Endometrium (tissue), 2 donors: ENCODE measurements at regions not wholly inside any gene's neighbourhood (a gene's known extent, or its start where the extent isn't known, plus 50 kb on each side); places are given as distances from the start of the nearest gene placed in this dataset.

Source experiments
- FAIRE-seq: peaks from 2 replicates; lab custom pipeline; 2012; peaks lifted over from hg19 to GRCh38; lab: Jason Lieb, UNC
- donor health status: control.
- donor health status: control.

DNA sequence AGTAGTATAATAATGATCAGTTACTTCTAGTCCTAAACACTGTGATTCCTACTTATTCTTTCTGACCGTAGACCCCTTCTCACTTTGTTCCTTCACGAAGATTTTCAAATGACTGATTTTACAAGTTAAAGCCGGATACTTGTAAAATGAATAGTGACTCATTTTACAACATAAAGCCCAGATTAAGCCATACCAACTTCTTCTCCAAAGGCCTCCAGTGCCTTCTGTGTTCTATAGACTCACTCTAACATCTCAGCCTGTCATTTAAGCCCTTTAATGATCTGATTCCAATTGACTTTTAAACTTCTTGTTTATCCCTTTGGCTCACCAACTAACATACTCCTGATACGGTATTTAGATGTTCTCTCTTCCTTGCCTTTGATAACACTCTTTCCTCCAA, 480.0 kb upstream of the HS3ST1 start:
- no peak for FAIRE-seq

DNA sequence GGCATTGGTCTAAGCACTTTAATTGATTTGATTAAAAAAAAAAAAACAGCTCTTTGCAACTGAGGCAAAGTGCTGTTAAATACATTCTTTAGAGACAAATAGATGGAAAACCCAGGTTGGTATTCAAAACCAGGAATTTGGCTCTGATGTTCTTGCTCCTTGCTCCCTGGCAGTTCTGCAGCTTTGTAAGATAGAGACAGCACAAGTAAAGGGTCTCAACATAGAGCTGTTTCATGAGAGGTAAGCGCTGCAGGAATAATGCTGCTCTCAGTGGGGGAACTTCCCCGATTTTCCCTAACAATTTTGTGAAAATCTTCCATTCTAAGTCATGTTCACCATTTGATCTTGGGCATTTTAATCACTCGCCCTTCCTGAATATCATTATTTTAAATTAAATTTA, 479.5 kb upstream of the HS3ST1 start:
- FAIRE-seq: no peak

DNA sequence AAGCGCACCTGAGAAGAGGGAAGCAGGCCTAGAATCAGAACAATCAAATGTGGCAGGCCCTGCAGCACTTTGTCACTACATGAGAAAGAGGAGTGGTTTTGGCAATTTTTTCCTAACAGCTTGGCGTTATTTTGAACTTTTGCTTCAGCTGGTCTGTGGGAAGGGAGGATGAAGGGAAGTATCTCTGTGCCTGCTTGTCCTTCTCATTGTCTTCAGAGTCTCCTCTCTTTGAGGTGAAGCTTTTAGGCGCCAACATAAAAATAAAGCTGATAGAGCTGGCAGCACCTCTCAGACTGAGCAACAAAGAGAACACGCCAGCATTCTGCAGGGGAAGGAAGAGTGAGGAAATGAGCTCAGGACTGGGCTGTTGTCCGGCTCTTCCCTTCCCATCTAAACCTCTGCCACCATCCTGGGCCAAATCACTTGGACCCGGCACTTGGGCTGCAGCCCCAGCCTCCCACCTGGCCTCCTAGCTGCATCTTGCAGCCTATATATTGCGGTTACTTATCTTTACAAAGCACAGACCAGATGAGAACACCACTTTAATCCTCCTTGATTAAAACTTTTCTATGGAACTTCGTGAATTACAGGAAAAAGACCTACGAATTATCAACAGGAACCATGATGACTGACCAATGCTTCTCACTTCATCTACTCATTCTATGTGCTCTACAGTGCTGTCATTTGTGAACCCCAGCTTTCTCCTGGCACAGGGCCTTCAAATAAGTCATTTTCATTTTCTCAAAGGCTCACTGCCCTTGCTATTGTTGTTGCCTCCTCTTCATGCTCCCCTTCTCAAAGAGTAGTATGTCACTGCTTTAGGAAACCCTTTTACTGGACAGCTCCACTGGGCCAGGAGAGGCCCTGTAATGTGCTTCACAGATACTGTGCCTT, 476.4 kb upstream of the HS3ST1 start:
- no peak for FAIRE-seq

DNA sequence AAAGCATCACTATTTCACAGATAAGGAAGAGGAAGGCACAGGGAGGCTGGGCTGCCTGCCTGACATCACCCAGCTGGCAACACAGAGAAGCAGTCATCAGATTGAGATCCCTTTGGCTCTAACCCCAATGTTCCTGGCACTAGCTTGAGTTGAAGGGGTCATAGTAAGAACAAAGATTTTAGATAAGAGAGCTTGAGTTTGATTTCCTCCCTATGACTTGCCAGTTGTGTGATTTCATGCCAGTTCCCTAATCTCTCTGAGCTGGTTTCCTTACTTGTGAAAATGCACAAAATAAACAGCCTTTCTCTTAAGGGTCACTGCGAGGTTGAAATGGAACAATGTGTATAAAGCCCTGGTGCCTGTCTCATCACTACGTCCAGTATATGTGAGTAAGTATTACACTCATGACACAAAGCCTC, 475.4 kb upstream of the HS3ST1 start:
- no peak for FAIRE-seq

DNA sequence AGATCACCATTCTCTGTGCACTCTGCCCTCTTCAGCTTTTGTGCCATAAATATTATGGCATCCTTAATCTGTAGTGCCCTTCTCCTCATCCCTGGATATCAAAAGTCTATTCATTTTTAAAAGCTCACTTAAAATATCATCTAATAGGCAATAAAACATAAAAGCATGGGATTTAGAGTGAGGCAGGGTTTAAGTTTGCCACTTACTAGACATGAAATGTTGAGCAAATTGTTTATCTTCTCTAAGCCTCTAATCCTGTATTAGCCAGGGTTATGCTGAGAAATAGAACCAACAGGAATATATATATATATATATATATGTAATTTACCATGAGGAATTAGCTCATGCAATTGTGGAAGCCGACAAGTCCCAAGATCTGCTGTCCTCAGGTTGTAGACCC, 472.4 kb upstream of the HS3ST1 start:
- FAIRE-seq: no peak

DNA sequence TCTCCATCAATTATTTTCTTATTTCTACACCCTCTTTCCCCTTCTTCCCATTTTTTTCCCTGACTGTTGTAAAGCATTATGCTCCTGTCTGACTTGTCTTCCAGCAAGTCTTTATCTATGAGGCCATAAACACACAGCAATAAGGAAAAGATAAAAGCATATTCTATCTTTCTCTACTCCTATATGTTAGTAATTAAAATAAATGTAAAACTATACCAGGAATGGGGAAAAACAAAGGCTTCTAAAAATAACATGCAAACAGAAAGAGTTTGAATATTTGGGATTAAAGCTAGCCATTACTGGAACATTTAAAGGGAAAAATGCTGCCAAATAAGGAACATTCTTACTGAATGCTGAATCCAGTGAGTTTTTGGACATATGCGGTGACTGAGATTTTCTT, 471.7 kb upstream of the HS3ST1 start:
- no peak for FAIRE-seq

DNA sequence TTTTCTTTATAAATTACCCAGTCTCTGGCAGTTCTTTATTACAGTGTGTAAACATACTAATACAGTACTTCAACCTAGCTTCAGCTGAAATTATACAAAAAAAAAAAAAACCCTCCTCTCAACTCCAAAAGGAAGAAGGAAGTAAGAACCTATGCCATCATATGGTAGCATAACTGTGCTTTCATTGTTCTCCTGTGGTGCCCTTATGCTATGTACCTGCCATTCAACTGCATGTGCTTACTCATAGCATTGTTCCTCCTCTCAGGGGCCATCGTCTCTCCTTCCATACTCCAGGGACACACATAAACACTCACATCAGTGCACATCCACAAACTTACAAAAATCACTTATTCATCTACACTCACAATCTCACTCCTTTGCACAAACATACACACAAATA, 470.1 kb upstream of the HS3ST1 start:
- FAIRE-seq: no peak

DNA sequence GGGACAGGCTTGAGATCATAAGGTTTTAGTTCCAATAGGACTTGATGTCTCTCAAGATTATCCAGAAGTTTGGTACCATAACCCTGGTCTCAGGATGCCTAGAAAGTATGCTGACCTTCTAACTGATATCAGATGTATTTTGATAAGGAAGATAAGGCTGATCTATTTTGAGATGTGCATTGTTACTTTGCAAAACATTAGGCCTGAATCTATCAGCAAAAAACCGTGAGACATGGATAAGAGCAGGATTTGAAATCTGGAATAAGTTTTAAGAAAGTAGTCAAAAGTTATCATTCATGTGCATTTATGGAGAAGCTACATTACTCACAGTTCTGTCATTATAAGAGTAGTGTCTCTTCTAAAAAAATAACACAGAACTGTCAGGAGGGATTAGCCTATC, 467.1 kb upstream of the HS3ST1 start:
- FAIRE-seq: no peak

DNA sequence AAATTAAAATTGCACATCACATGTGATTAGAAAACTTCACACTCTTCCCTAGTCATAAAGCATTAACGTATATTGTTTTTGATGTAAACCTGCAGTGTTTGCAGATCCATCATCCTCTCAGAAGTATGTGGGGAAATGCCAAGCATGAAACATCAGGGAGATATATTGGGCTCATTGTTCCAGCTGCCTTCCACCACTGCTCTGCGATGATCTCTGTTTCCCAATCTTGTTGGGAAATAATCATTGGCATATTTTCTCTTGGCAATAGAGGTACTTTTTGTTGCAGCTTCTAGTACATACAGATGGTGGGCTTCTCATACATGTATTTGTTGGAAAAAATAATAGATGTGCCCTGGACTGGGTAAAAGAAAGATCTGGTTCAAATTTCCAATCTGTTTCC, 466.3 kb upstream of the HS3ST1 start:
- no peak for FAIRE-seq

DNA sequence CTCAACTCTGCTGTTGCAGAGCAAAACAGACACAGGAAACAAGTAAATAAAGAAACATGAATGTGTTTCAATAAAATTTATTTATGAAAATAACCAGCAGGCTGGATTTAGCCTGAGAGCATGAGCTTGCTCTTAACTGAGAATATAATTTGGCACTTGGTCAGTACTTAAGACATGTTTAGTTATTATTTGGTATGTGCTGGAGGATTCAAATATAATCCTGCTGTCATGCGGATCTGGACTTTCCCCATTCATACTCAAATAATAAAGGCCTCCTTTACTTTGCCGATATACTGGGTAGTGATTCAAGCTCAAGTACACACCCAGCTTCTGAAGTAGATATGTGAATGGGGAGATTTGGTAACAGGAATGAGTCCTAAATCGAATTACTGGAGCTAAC, 465.5 kb upstream of the HS3ST1 start:
- FAIRE-seq: peak; percentile 98

DNA sequence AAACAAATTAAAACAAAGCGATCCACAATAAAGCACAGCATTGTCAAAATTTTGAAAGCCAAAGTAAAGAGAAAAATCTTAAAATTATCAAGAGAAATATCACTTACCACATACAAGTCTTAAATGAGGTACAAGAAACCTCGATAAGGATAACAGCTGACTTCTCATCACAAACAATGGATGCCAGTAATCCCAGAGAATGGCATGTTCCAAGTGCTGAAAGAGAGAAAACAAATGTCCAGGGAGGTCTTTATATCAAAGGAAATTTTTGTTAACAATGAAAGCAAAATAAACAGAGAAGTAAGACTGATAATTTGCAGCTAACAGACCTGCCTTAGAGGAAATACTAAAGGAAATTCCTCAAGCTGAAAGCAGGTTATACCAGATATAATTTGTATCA, 460.4 kb upstream of the HS3ST1 start:
- FAIRE-seq: no peak

DNA sequence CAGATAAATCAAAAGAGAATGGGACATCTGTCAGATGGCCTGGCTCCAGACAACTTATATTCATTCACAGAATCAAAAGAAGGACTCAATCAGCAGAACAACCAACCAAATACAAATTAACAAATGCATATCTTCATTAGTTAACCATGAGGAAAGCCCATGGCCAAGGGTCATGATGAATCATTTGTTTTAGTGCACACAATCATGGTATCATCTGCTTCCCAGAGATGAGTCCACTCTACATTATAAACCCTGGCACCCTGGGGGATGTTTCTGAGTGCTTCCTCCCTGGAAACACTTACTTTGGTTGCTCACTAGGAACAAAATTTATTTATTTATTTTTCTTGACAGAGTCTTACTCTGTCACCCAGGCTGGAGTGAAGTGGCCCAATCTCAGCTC, 453.3 kb upstream of the HS3ST1 start:
- no peak for FAIRE-seq

DNA sequence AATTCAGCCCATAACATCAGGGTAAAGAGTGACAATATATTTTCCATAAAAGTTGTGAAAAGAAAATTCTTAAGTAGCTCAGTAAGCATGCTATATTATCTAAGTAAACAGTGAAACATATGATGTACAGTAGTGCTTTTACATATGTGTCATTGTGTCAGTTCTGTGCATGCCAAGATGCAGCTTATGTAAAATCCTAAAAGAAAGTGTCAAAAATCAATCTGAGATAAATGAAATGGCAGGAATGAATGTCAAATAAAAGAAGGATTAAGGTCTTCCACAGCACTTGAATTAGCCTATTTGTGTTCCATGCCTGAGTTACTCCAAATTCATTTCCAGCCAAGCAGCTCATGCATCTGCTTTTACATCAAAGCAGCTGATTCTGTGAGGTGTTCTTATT, 452.7 kb upstream of the HS3ST1 start:
- FAIRE-seq: no peak

DNA sequence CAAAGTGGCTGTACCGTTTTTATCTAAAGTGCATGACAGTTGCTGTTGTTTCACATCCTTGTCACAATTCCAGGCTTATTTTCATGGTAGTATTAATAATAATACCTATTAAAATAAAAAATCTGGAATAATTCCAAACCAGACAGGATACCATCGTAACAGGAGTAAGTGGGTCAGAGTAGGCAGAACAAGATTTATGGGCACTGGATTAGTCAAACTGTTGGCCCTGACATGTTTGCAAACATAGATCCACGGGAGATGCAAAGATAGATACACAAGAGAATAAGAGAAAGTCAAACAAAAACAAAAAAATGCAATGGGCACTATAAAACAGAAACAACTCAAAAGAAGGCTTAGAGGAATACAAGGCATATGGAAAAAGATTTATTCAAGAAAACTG, 449.5 kb upstream of the HS3ST1 start:
- no peak for FAIRE-seq

DNA sequence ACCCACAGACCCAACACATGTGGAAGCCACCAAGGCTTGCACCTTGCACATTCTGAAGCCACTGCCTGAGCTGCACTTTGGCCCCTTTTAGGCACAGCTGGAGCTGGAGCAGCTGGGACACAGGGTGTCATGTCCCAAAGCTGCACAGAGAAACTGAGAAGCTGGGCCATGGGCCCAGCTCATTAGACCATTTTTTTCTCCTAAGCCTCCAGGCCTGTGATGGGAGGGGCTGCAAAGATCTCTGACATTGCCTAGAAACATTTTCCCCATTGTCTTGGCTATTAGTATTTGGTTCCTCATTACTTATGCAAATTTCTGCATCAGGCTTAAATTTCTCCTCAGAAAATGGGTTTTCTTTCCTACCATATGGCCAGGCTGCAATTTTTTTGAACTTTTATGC, 447.4 kb upstream of the HS3ST1 start:
- no peak for FAIRE-seq

DNA sequence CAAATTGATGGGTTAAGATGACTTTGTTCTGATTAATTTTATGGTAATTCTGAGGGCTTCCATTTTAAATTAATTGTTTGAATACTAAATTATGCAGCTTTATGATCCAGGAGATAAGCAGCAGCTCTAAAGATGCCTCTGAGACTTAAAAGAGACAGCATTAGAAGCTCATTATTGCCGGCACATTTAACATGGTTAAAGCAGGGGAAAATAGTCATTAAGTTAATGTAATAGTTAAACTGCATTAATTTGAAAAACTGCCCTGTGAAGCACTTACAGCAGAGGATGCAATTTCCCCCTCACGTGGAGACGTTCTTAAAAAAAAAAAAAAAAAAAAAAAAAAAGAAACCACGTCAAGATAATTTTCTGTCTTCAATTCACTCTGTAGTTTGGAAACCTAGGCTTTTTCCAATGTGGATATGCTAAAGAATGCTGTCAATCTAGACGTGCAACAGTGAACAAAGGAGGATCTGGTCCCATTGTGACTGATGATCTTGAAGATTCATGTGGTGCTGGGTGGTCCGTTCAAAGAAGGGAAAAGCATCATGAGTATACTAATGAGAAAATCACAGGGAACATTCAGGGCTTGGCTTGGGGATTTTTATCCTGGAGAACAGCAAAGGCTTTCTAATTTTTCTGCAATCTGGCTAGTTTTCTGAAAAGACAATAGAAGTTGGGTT, 440.6 kb upstream of the HS3ST1 start:
- no peak for FAIRE-seq

DNA sequence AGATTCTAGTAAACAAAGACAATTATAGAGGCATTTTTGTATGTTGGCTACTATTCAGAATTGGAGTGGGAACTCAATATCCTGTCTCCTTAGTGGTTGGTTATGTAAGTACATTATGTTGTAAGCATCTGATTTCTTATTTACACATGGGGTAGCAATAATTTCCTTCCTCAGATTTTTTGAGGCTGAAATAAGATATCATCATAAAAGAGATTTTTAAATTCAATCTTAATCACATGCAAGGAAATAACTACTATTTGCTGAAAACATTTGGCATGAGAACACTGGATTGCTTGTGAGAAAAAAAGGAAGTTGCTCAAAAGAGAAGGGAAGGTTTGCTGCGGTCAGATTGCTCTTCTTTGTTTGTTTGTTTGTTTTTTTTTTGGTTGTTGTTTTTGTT, 437.7 kb upstream of the HS3ST1 start:
- FAIRE-seq: no peak

DNA sequence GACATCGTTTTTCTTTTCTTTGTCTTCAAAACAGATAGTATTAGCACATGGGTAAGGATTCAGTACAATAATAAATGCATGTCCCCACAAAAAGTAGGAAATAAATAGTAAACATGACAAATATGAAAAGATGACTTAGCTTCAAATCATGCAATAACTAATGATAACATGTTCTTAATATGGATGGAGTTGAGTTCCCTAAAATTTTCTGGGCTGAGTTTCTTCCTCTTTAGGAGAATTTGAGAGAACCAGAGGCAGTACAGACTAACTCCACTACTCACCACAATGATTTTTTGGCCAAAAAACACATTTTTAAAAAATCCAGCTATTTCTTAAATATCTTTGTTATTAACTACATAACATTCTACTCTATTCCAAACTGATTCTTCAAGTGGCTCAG, 432.3 kb upstream of the HS3ST1 start:
- FAIRE-seq: no peak

DNA sequence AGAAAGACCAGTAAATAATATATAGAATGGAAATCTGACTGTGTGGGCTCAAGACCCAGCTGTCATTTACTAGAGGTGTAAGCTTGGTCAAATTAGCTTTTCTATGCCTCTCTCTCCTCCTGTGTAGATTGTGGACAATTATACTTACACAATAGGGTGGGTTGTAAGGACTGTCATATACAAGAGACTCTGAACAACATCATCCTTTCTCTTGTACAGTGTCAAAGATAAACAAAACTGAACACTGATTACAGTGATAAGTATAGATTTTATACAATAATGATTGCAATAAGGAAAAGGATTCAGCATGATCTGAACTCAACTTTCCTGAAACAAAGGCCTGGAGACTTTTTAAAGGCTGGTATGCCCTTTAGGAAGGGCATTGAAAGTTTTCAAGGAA, 429.2 kb upstream of the HS3ST1 start:
- no peak for FAIRE-seq

DNA sequence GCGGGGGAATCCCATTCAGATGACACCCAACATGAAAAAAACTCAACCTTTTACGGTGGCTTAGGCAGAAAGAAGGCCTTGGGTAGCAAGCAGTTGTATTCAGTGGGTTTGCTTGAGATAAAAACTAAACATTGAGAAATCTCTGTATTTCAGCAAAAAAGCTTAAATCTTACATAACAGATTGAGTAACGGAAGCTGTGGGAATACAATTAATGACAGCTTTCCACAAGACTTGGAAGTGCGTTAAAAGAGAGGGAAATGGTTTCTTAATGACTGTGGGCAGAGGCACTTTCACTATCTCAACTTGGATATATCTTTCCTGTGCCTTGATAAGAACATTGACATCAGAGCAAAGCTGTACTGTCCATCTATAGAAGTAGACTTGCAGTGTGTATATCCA, 418.5 kb upstream of the HS3ST1 start:
- FAIRE-seq: no peak

DNA sequence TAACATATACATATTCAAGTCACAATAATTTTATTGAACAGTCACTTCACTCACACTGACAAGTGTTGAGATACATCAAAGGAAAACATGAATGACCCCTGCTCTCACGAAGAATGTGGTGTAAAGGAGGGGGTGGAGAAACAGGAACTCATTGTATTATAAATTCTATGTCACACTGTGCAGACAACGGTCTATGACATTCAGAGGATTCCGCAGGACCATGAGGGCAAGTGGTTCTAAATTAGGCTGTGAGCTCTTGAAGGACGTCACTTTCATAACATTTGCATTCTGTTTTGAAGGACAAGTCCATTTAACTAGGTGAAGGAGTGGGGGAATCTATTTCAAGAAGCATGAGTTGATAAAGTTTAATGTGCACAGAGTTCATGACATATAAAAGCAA, 415.2 kb upstream of the HS3ST1 start:
- FAIRE-seq: no peak

DNA sequence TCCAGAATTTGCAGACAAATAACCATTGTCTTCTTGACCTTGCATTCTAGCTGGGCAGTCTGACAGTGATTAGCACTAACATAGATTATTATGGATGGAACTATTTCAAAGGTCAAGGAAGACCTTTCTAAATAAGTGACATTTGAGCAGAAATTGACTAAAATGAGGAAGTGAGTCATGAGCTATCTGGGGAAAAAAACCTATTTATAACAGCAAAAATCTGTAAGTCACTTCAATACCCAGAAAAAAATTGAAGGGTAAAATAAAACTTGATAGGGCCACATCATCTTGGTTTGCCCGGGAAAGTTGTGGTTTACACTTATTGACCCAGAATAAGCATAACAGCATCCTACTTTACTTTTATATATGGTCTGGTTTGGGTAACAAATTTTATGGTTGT, 414.6 kb upstream of the HS3ST1 start:
- no peak for FAIRE-seq

DNA sequence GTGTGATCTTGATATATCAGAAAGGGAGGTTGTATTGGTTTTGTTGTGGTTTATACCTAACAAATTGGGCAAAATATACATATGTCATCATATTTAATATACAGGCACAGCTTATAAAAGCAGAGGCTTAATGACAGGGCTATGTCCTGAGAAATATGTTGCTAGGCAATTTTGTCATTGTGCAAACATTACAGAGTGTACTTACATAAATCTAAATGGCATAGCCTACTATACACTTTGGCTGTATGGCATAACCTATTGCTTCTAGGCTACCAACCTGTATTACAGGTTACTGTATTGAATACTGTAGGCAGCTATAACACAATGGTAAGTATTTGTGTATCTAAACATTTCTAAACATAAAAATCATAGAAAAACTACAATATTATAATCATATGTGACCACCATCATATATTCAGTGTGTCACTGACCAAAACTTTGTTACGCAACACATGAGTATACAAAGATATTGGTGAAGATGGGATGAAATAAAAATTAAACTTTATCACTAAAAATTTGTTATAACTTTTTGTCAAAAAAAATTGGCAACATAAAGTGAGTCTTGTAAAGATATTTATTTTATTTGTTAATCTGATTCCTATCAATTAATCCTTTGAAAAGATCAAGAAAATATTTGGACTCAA, 414.0 kb upstream of the HS3ST1 start:
- FAIRE-seq: no peak
